ENCODE measurements at regions not wholly inside any gene's neighbourhood (a gene's known extent, or its start where the extent isn't known, plus 50 kb on each side); places are given as distances from the start of the nearest gene placed in this dataset.

- DNase-seq = no peak
- no peak overlapping the region for H3K4me3 ChIP-seq
- H3F3A ChIP-seq (ENCODE audit: insufficient read depth) = peaks cover 28% of the 10 kb centered on the region
- peak overlapping the region; percentile 32 for H3K4me2 ChIP-seq (ENCODE audit: unreplicated experiment)
- H3K79me2 ChIP-seq (ENCODE audit: insufficient read depth) = no peaks in the 10 kb centered on the region
- H3K9ac ChIP-seq = peak overlapping the region; percentile 29; the same call in 1 of the 2 replicates
- peak overlapping the region; percentile 73 for H3K27ac ChIP-seq
- in situ Hi-C loops (cut with MboI) = no loop called here
- 79 to 100% methylated on average over 1 of the region's 1 CpG for WGBS, 2 experiments (ENCODE audit: low coverage in 1 of 2, low lambda C conversion rate in 2 of 2, missing lambda C conversion rate in 2 of 2)
- no peaks in the 10 kb centered on the region for H3K9me3 ChIP-seq (ENCODE audit: low read depth)
- no peaks in the 10 kb centered on the region for H3K27me3 ChIP-seq (replicated peaks; ENCODE audit: insufficient read depth)
- H3K4me1 ChIP-seq (ENCODE audit: insufficient read depth) = peaks cover 21% of the 10 kb centered on the region
- no peaks in the 10 kb centered on the region for H4K20me1 ChIP-seq (ENCODE audit: insufficient read depth)
- no peaks in the 10 kb centered on the region for H3K36me3 ChIP-seq (ENCODE audit: low read depth)
- peak overlapping the region; percentile 40; the same call in 1 of the 2 replicates for H2AFZ ChIP-seq
- no peaks in the 10 kb centered on the region for H3K9me2 ChIP-seq (ENCODE audit: insufficient read depth)
- TF ChIP-seq EZH2 (IDR thresholded peaks at IDR 0.05; ENCODE audit: insufficient read depth, poor library complexity, severe bottlenecking) (no peak), EZH2phosphoT487 (IDR thresholded peaks at IDR 0.05; ENCODE audit: insufficient read depth, low read depth) (no peak)
Measured at GRCh38 chr7:46577394-46577793, 656.3 kb upstream of the IGFBP3 start.

DNA sequence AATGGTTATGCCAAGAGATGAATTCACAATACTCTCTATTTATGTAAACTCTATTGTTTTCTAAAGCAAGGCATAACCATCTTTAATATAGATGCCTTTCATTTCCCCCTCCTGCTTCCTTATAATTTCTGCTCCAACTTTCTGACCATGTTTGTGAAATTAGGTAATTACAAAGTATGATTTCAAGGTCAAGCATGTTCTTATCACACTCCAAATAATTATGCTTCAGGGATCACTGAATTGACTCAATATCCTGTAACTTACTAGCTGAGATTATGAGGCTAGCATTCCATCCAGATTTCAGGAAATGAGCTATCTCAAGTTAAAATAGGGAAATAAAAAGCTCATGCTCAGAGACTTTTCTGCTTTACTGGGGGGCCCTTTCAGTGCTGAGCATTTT is 655.9 kb upstream of the IGFBP3 start:
- TF ChIP-seq EZH2phosphoT487 (IDR thresholded peaks at IDR 0.05; ENCODE audit: insufficient read depth, low read depth) (no peak), EZH2 (IDR thresholded peaks at IDR 0.05; ENCODE audit: insufficient read depth, poor library complexity, severe bottlenecking) (no peak)
- Histone ChIP-seq H3K9me3 (ENCODE audit: low read depth) (no peaks in the 10 kb centered on the region), H3K27me3 (replicated peaks; ENCODE audit: insufficient read depth) (no peaks in the 10 kb centered on the region), H4K20me1 (ENCODE audit: insufficient read depth) (no peaks in the 10 kb centered on the region), H3K9me2 (ENCODE audit: insufficient read depth) (no peaks in the 10 kb centered on the region), H3K4me2 (ENCODE audit: unreplicated experiment) (peak overlapping the region; percentile 32), H2AFZ (peak overlapping the region; percentile 40; the same call in 1 of the 2 replicates), H3F3A (ENCODE audit: insufficient read depth) (peaks cover 28% of the 10 kb centered on the region), H3K4me1 (ENCODE audit: insufficient read depth) (peaks cover 21% of the 10 kb centered on the region), H3K9ac (peak overlapping the region; percentile 29; the same call in 1 of the 2 replicates), H3K27ac (peak overlapping the region; percentile 73), H3K4me3 (no peak overlapping the region), H3K36me3 (ENCODE audit: low read depth) (no peaks in the 10 kb centered on the region), H3K79me2 (ENCODE audit: insufficient read depth) (no peaks in the 10 kb centered on the region)
- peak; percentile 58 for DNase-seq
- in situ Hi-C loops (cut with MboI) = no loop called here

DNA sequence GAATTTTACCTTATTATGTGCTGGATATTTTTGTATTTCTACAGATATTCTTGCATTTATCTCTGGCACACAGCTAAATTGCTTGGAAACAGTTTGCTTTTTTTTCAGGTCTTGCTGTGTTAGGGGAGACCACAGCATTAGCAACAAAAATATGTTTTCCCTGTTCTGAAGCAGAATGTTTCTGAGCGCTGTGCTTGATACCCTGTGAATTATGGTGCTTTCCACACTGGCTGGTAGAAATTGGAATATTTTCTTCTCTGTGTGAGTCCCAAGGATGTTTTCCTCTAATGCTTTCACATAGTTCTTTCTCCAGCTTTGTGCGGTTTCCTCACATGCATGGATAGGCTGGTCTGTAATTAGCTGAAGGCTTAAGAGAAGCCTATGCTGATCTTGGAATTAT is 651.6 kb upstream of the IGFBP3 start:
- no peak overlapping the region for H3K9ac ChIP-seq
- H3K4me2 ChIP-seq (ENCODE audit: unreplicated experiment) = no peak overlapping the region
- H3F3A ChIP-seq (ENCODE audit: insufficient read depth) = peaks cover 19% of the 10 kb centered on the region
- in situ Hi-C loops (cut with MboI) = no loop called here
- H3K4me1 ChIP-seq (ENCODE audit: insufficient read depth) = peaks cover 17% of the 10 kb centered on the region
- TF ChIP-seq EZH2 (IDR thresholded peaks at IDR 0.05; ENCODE audit: insufficient read depth, poor library complexity, severe bottlenecking) (no peak), EZH2phosphoT487 (IDR thresholded peaks at IDR 0.05; ENCODE audit: insufficient read depth, low read depth) (no peak)
- no peaks in the 10 kb centered on the region for H3K79me2 ChIP-seq (ENCODE audit: insufficient read depth)
- no peaks in the 10 kb centered on the region for H3K9me2 ChIP-seq (ENCODE audit: insufficient read depth)
- H4K20me1 ChIP-seq (ENCODE audit: insufficient read depth) = no peaks in the 10 kb centered on the region
- no peak overlapping the region for H3K4me3 ChIP-seq
- no peaks in the 10 kb centered on the region for H3K36me3 ChIP-seq (ENCODE audit: low read depth)
- no peaks in the 10 kb centered on the region for H3K9me3 ChIP-seq (ENCODE audit: low read depth)
- H2AFZ ChIP-seq = no peak overlapping the region
- H3K27ac ChIP-seq = no peak overlapping the region
- no peak for DNase-seq
- no peaks in the 10 kb centered on the region for H3K27me3 ChIP-seq (replicated peaks; ENCODE audit: insufficient read depth)
- 50% methylated on average over 2 of the region's 2 CpGs for WGBS, 2 experiments (ENCODE audit: low coverage in 1 of 2, low lambda C conversion rate in 2 of 2, missing lambda C conversion rate in 2 of 2)

- H2AFZ ChIP-seq = no peak overlapping the region
- DNase-seq = peak; percentile 14
- no peaks in the 10 kb centered on the region for H3K27me3 ChIP-seq (replicated peaks; ENCODE audit: insufficient read depth)
- no peaks in the 10 kb centered on the region for H3K9me3 ChIP-seq (ENCODE audit: low read depth)
- no peaks in the 10 kb centered on the region for H3K36me3 ChIP-seq (ENCODE audit: low read depth)
- H3K9me2 ChIP-seq (ENCODE audit: insufficient read depth) = no peaks in the 10 kb centered on the region
- TF ChIP-seq EZH2 (IDR thresholded peaks at IDR 0.05; ENCODE audit: insufficient read depth, poor library complexity, severe bottlenecking) (no peak), EZH2phosphoT487 (IDR thresholded peaks at IDR 0.05; ENCODE audit: insufficient read depth, low read depth) (no peak)
- no peak overlapping the region for H3K27ac ChIP-seq
- H3K4me3 ChIP-seq = no peak overlapping the region
- WGBS, 2 experiments (ENCODE audit: low coverage in 1 of 2, low lambda C conversion rate in 2 of 2, missing lambda C conversion rate in 2 of 2) = 76 to 87% methylated on average over 5 of the region's 5 CpGs
- H3K4me2 ChIP-seq (ENCODE audit: unreplicated experiment) = no peak overlapping the region
- in situ Hi-C loops (cut with MboI) = no loop called here
- H3K4me1 ChIP-seq (ENCODE audit: insufficient read depth) = peaks cover 10% of the 10 kb centered on the region
- H4K20me1 ChIP-seq (ENCODE audit: insufficient read depth) = no peaks in the 10 kb centered on the region
- no peaks in the 10 kb centered on the region for H3K79me2 ChIP-seq (ENCODE audit: insufficient read depth)
- peaks cover 16% of the 10 kb centered on the region for H3F3A ChIP-seq (ENCODE audit: insufficient read depth)
- no peak overlapping the region for H3K9ac ChIP-seq
Measured at GRCh38 chr7:46571996-46572395, 650.9 kb upstream of the IGFBP3 start.

DNA sequence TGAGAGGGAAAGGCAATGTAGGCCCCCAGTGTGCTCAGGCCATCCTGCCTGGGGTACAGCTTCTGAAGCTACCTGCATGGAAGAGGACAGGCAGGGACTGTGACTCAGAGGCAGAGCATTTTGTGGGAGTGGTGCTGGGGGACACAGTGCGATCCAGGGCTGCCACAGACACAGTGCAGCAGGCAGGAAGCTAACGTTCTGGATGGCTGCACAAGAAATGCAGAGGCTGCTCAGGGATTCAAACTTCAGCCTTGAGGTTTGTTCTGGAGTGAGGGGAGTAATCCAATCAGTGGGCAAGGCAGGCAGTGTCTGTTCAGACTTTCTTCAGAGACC is 648.0 kb upstream of the IGFBP3 start:
- Histone ChIP-seq H3K79me2 (ENCODE audit: insufficient read depth) (no peaks in the 10 kb centered on the region), H3K36me3 (ENCODE audit: low read depth) (no peaks in the 10 kb centered on the region), H3F3A (ENCODE audit: insufficient read depth) (peaks cover 26% of the 10 kb centered on the region), H3K27ac (no peak overlapping the region), H3K9me2 (ENCODE audit: insufficient read depth) (no peaks in the 10 kb centered on the region), H3K27me3 (replicated peaks; ENCODE audit: insufficient read depth) (no peaks in the 10 kb centered on the region), H4K20me1 (ENCODE audit: insufficient read depth) (no peaks in the 10 kb centered on the region), H2AFZ (no peak overlapping the region), H3K4me1 (ENCODE audit: insufficient read depth) (peaks cover 19% of the 10 kb centered on the region), H3K9me3 (ENCODE audit: low read depth) (no peaks in the 10 kb centered on the region), H3K9ac (no peak overlapping the region), H3K4me2 (ENCODE audit: unreplicated experiment) (no peak overlapping the region), H3K4me3 (no peak overlapping the region)
- WGBS, 2 experiments (ENCODE audit: low coverage in 1 of 2, low lambda C conversion rate in 2 of 2, missing lambda C conversion rate in 2 of 2) = 64 to 69% methylated on average over 2 of the region's 2 CpGs
- DNase-seq = no peak
- in situ Hi-C loops (cut with MboI) = no loop called here
- TF ChIP-seq EZH2 (IDR thresholded peaks at IDR 0.05; ENCODE audit: insufficient read depth, poor library complexity, severe bottlenecking) = no peak
- TF ChIP-seq EZH2phosphoT487 (IDR thresholded peaks at IDR 0.05; ENCODE audit: insufficient read depth, low read depth) = no peak

Data from GM23248 (cell line).